Tongue (tissue), 1 donor: ENCODE measurements at regions not wholly inside any gene's neighbourhood (a gene's known extent, or its start where the extent isn't known, plus 50 kb on each side); places are given as distances from the start of the nearest gene placed in this dataset.
"Not testable (repeated sequence)": the region's sequence is repeated elsewhere in the genome, so short reads cannot be mapped to it uniquely, and the experiment has no call there.

Experiments
- DNase-seq: peaks from one replicate; pipeline ENCODE4 v3.0.0-alpha.2; 2015

DNA sequence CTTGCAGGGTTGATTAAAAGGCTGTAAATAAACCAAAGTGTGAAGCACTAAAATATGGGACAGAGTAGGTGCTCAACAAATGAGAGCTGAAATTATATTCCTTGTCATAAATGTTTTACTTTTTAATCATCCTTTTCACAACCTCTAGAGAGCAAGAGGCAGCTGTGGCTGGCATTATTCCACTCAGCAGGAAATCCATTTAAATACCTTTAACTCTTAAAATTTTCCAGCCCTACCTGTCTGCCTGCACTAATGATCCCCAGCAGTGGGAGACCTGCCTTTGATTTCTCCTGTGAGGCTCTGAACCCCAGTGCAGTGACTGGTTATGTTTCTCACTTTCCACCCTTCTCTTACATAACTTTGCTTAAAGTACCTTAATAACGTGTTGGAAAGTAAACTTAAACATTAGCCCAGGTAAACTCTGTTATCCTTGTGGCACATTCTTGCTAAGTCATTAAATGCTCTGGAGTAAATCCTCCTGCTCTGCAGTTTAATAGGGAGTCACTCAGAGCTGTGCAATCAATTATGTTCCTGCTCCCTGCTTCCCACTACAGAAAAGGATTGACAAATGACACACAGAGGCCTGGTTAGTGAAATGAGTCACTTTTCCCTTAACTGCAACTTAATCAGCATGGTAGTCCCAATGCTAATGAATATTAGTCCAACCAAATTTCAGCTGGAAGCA, 755.7 kb upstream of the USP15 start:
- no peak for DNase-seq

DNA sequence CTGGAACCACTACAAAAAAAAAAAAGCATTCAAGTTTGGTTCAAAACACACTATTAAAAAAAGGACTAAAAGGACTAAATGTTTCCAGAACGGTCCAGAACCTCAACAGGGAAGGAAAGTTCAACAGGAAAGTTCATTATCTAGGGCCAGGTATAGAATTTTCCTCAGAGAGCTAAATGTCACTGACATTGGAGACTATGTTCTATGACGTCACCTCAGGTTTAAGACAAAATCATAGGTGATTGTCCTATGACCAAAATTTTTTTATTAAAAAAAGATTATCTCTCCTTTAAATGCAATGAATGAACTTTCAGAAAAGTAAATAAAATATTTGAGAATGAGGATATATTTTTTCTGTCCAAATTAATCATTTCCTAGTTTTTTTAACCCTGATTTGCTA, 746.7 kb upstream of the USP15 start:
- no peak for DNase-seq

DNA sequence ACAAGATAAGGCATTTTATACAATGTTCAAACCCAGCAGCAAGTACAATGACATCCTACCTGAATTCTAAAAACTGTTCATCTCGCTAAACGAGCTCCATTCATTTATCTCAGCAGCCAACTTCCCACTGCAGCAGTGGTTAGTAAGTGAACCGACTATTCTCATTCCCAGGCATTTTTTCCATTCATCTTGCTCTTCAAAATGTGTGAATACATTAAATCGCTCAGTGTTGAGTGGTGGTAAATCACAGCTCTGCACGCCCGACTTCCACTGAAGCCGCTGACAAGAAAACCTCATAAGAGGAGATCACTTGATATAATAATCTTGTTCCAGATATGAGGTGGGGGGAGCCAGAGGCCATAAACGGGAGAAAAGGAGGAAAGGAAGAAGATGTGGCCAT, 746.2 kb upstream of the USP15 start:
- DNase-seq = no peak

DNA sequence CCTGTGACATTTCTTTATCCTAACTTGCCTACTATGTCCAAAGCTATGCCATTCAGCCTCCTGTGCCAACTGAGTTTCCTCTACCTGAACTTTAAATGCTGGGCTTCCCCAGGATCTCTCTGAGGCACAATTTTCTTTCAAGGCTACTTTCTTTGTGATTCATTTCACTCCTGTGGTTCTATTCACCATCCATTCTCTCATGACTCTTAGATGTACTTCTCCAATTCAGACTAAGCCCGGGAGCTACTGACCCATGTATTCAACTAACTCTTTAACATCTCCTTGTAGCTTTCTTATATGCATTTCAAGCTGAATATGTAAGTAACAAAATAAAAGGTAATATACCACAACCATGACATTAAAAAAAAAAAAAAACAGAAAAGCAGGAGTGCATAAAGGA, 738.9 kb upstream of the USP15 start:
- DNase-seq = no peak

DNA sequence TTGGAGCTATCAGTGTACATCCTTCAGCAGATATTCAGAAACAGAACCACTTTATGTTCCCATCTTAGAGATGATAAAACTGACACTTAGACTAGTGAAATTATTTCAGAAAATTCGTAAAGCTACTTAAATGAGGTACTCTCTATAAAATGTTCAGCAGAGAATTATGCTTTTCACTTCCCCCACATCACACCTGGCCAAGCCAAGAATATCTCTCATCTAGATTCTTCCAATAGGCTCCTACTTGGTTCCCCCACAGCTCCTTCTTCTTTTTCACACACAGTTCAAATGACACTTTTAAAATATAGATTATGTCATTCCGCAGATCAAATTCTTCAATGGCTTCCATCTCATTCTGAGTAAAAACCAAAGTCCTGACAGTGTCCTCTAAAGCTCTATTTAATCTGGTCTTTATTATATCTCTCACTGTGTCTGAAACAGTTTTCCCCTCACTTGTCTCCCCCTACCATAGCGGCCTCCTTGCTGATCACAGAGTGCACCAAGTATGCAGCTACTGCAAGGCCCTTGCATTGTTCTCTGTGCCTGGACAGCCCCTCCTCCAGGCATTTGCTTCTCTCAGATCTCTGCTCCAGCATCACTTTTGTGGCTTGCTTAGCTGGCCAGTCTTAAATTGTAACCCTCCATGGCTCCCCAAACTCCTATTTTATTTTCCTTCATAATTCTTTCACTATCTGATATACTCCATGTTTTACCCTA, 736.8 kb upstream of the USP15 start:
- no peak for DNase-seq

DNA sequence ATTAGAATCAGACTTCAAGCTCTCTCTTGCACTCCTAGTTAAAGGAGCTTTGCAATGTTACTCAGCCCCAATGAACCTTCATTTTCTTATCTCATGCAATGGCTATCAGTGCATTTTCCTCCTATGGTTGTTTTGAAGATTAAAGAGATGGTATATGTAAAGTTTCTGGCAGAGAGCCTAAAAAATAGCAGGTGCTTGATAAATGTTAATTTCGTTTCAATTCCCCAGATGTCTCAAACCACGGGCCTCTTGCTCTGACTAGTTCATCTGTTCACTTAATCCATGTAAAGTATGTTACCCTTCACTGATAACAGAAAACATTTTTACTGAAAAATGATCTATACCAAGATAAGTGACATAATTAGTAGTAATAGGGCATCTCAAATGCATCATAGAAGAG, 735.4 kb upstream of the USP15 start:
- DNase-seq = no peak

DNA sequence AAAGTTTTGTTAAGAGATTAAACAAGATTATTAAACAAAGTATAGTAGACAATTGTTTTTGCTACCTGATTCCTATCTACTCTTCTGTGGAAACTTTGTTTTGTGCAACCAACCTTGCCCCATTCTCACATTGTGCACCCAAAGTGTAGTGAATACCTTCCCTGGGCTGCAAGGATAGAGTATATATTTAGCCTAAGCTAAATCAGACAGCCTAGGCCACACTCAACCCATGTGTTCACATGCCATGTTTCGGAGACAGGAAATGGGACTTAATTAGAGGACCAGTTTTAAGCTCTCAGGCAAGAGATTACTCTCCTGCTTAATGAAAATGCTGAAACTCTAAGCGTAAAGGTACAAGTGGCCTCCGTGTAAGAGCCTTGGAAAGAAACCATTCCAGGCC, 734.9 kb upstream of the USP15 start:
- DNase-seq = no peak

DNA sequence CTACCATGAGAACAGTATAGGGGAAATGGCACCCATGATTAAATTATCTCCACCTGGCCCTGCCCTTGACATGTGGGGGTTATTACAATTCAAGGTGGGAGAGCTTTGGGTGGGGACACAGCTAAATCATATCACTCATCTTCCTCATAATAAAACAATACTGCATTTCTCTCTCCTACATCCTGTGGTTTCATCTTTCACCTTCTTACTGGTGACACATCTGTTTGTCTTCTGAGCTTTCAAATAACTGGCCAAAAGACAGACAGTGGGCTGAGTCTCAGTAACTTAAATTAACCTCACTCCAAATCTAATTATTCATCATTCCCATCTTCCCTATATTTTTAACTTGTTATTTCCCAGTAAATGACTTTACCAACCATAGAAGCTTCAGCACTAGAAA, 729.7 kb upstream of the USP15 start:
- DNase-seq = no peak

DNA sequence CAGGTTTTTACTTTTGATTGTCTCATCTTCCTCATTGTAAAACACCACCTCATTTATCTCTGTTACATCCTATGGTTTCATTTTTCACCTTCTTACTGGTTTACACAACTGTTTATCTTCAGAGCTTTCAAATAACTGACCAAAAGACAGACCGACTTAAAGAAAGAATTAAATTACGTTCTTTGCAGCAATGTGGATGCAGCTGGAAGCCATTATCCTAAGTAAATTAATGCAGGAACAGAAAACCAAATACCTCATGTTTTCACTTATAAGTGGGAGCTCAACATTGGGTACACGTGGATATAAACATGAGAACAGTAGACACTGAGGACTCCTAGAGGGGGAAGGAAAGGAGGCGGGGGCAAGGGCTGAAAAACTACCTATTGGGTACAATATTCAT, 729.0 kb upstream of the USP15 start:
- no peak for DNase-seq

DNA sequence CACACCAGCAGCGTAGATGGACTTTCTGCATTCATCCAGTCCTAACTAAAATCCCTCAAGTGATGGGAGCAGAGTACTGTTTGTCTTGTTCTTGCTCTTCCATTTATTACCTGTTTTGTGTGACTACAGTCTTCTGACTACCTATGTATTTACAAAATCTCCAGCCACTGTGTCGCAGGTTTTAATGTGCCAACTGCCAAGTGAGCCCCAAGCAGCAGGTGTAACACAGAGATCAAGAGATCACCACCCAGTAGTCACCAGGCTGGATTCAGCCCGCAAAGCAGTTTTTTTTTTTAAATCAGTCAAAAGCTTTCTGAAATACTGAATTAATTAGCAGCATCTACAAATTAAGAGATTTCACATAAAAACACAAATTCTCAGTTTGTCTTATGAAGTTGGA, 724.1 kb upstream of the USP15 start:
- DNase-seq = no peak

DNA sequence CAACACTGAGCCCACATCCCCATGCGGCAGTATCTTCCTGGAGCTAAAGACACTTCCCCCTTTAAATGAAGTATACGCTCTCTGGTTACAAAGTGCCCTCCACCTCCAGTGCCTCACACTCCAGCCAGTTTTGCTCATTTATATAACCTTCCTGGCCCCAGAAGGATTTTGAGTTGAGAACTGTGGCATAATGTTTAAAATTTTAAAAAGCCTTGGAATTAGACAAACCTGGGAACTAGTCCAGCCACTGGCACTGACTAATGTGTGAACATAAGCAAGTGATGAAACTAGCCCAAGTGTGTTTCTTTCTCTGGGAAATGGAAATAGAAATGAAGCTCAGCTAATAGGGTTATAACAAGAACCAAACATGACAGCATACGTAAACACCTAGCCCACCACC, 723.7 kb upstream of the USP15 start:
- DNase-seq = no peak

DNA sequence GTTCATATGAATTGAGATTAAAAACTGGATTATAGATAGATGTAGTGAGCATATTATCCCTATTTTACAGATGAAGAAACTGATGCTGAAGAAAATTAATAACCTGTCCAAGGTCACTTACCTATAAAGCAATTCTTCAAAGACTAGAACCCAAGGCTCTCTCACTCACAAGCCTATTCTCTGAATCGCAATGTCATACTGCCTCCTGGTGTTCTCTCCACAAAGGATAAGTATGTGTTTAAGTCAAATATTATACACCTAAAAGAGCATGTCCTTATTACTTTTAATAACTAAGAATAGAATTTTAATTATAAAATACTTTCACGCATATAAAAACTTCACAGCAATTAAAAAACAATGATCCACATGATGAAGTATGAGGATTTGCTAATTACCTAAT, 721.3 kb upstream of the USP15 start:
- no peak for DNase-seq

DNA sequence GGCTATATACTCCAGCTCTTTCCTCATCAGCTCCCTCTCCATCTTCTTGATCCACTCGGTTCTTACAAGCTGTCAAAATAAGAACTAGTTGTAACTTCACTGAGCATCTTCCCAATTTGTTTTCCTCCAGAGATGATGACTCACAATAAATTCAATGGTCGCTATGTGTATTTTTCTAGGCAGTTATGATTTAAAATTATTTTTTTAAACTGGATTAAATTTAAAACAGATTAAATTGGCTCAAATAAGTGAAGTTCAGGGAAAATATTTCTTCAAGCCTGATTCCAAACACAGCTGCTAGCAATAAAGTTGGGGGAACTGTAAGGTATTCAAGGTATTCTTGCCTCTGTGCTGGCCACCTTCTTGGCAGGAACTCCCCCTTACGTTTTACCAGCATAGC, 717.7 kb upstream of the USP15 start:
- DNase-seq = peak; percentile 32

DNA sequence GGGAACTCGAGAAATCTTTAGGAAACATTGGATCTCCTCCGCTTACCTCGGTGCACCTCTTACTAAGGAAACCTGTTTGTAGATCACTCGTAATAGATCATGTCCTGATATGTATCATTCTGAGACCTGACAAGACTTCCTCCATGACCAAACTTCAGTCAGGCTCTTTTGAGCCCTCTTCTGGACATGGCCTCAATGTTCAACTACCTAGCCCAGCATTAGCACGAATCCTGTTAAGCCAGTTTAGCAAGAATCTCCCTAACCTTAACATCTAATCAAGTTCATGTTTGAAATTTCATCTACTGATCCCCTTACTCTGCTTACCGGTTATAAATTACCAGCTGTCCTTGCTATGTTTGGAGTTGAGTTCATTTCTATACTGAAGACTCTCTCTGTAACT, 713.9 kb upstream of the USP15 start:
- no peak for DNase-seq

DNA sequence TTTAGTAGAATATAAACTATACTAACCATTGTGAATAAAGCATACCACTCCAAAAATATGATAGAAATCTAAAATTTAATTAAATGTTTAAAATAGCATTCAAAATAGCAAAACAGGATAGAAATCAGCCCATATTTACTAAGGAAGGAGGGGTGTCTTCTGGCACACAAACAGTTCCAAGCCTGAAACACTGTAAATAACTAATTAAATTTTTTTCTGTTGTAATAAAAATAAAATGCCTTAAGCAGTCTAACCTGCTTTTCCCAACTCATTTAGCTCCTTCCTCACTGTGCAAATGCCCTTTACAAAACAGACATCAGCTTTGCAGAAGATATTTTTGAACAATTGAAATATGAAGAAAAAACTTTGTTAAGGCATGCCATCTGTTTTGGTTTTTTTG, 707.1 kb upstream of the USP15 start:
- no peak for DNase-seq

DNA sequence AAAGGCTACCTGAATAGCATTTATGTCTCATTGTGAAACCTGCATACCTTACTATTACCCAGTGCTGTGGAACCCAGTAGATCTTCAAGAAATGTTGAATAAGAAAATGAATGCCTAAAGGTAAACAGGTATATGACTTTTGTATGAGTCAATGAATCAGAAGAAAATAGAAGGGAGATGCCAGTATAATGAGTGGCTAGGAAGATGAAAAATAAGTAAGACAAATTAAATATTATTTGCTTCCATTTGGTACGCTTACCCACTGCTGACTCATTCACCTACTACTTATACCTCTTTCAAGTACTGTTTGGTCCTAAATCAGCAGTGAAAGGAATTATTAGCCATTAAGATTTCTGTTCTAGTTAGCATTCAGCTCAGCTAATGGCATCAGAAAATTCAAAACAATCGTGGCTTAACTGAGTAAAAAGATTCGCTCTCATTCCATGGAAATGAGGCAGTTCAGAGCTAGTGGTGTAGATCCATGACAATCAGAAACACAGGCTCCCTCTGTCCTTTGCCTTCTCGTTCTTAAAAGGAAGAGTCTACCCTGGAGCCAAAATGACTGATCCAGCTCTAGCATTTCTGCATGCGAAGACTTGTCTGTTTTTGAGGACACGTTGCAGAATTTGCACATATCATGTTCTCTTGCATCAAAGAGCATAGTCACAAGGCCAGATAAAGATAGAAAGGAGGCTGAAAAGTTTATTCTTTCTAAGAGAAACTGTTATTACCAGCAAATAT, 705.8 kb upstream of the USP15 start:
- DNase-seq = no peak

DNA sequence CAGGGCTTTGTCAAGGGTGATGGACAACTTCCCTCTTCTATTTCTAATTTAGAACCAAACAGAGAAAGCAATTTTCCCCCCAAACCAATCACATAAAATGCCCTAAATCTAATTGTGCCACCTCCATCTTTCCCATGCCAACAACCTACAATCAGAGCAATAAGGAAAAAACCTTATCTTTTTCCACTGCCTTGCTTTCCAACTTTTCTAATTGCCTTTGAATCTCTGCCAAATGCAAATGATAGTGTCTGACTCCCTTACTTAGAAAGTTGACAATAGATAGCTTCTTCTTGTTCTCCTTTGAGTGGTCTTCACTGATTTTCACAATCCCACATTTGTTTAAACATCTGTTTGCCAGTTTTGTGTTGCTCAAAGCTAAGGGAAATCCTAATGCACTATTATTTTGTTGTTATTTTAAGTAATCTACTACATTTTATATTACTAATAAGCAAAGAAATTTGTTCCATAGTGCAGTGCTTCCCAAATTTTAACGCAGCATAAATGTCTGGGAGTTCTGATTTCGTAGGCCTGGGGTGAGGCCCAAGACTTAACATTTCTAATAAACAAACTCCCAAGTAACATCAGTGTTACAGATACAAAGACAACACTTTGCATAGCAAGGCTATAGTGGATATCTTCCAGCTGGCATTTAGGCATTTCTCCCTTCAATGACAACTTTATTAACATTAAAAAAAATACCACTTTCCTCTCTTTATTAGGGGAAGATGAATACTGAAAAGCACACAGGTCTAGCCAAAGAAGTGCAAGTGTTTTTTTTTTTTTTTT, 696.3 kb upstream of the USP15 start:
- no peak for DNase-seq

DNA sequence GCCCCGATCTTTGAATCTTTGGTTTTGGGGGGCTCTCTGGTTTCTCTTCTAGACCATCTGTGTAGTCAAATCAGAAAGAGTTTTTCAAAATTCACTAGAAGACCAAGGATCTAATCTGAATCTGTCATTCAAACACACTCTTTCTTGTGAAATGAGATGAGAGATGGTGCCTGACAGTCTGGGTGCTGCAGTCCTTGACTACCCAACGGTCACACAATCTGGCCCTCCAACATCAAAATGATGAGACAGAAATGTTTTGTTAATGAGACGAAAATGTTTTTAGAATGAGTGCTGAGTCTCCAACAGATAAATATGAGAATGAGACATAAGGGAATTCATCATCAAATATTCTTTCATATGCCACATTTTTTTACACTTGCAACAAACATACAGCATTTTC, 695.7 kb upstream of the USP15 start:
- no peak for DNase-seq

DNA sequence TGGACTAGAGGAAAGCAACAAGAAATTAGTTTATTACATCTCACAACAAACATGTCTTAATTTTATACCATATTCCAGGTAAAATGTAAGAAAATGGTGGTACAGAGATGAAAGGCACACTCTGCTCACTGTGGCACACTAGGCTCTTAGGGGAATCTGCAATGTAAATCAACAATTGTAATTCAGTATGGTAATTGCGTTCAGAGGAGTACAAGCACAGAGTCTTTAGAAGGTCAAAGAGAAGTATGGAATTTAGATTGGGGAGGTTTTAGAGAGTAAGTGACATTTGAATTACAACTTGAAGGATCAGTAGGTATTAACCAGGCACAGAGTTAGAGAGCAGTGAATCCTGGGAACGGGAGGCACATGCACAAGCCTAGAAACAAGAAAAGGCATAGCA, 694.0 kb upstream of the USP15 start:
- DNase-seq = no peak

DNA sequence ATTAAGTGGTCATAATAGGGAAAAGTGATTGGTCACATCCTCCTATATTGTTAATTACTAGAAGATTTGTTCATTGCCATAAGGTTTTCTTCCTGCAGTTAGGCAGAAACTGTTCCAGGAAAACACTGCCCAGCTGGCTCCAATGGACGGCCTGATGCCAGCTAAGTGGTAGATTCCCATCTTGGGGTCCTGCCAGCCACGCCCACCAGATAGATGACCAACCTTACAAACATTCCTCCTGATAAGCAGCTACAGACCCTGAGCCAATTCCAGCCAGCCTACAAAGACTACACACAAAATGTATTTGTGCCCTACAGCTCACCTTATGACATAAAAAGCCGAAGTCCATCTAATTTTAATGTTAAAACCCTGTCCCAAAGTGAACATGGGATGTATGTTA, 685.9 kb upstream of the USP15 start:
- DNase-seq = no peak

DNA sequence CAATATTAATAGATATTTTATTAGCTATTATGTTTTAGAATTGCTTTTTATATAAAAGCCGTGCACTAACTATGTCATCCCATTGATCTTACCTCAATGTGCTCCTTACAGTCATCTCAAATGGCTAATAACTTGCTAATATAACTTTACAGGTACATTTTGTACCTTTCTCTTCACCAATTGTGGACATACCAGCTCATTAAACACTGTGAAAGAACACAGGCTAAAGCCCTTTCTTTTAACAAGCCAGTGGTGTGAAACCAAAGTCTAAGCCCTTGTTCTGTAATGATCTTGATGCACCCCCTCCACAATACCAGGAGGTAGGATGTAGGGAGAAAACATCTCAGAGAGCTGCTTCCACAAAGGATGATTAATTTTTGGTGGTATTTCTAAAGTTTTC, 675.3 kb upstream of the USP15 start:
- DNase-seq = no peak

DNA sequence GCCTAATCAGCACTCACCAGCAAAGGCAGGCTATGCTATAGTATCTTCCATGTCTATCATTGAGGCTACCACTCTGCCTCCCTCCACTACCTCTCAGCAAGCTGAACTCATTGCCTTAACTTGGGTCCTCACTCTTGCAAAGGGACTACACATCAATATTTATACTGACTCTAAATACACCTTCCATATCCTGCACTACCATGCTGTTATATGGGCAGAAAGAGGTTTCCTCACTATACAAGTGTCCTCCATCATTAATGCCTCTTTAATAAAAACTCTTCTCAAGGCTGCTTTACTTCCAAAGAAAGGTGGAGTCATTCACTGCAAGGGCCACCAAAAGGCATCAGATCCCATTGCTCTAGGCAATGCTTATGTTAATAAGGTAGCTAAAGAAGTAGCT, 669.3 kb upstream of the USP15 start:
- not testable (repeated sequence) for DNase-seq

DNA sequence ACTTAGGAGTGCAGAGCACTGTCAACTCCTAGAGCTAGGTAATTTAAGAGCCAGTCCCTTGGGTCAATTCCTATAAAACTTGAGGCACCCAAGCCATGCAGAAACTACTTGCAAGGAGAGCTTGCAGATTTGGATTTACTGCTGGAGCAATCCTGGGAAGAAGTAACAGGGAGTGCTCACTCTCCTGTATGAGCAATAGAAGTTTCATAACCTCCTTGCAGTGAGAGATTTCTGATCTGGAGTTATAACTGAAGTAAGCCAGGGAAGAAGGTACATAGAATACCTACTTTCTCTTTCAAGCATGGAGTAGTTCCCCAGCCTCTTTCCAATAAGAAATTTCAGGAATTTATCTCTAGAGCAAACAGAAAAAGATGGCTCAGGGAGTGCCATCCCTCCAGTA, 650.1 kb upstream of the USP15 start:
- DNase-seq = no peak
